Epidermal melanocyte (primary cell): ENCODE measurements at regions not wholly inside any gene's neighbourhood (a gene's known extent, or its start where the extent isn't known, plus 50 kb on each side); places are given as distances from the start of the nearest gene placed in this dataset.

Source experiments
- DNase-seq: peaks from one replicate; pipeline ENCODE4 v3.0.0; 2011; ENCODE audit warnings: low spot score; ENCODE audit not compliant: insufficient read length

- no peak for DNase-seq
Observed at GRCh38 chr2:180739070-180739469, 241.3 kb upstream of the UBE2E3 start.

- DNase-seq = no peak
Observed at GRCh38 chr2:180735799-180736198, 244.6 kb upstream of the UBE2E3 start.

- no peak for DNase-seq
Observed at GRCh38 chr2:180734382-180734781, 246.0 kb upstream of the UBE2E3 start.

GRCh38 chr2:180733330-180733729, 247.1 kb upstream of the UBE2E3 start:
- no peak for DNase-seq

GRCh38 chr2:180732337-180732736, 248.1 kb upstream of the UBE2E3 start:
- DNase-seq = no peak

GRCh38 chr2:180730976-180731375, 249.4 kb upstream of the UBE2E3 start:
- no peak for DNase-seq

- DNase-seq = no peak
Observed at GRCh38 chr2:180728928-180729559, 251.4 kb upstream of the UBE2E3 start.

- DNase-seq = no peak
Observed at GRCh38 chr2:180723712-180724111, 256.7 kb upstream of the UBE2E3 start.

GRCh38 chr2:180722551-180723239, 257.7 kb upstream of the UBE2E3 start:
- no peak for DNase-seq

GRCh38 chr2:180720829-180721228, 259.6 kb upstream of the UBE2E3 start:
- DNase-seq = no peak

GRCh38 chr2:180717588-180717987, 262.8 kb upstream of the UBE2E3 start:
- DNase-seq = no peak

GRCh38 chr2:180716186-180717180, 263.9 kb upstream of the UBE2E3 start:
- DNase-seq = no peak

- no peak for DNase-seq
Observed at GRCh38 chr2:180715044-180715443, 265.4 kb upstream of the UBE2E3 start.

GRCh38 chr2:180709392-180710145, 270.8 kb upstream of the UBE2E3 start:
- no peak for DNase-seq

GRCh38 chr2:180707884-180708205, 272.6 kb upstream of the UBE2E3 start:
- no peak for DNase-seq

- DNase-seq = no peak
Observed at GRCh38 chr2:180707175-180707883, 273.1 kb upstream of the UBE2E3 start.

GRCh38 chr2:180706694-180707093, 273.7 kb upstream of the UBE2E3 start:
- DNase-seq = no peak

- DNase-seq = no peak
Observed at GRCh38 chr2:180705551-180705950, 274.9 kb upstream of the UBE2E3 start.

GRCh38 chr2:180705122-180705521, 275.3 kb upstream of the UBE2E3 start:
- no peak for DNase-seq

- no peak for DNase-seq
Observed at GRCh38 chr2:180699657-180700361, 280.6 kb upstream of the UBE2E3 start.
